IMR-90 (cell line): ENCODE measurements at regions not wholly inside any gene's neighbourhood (a gene's known extent, or its start where the extent isn't known, plus 50 kb on each side); places are given as distances from the start of the nearest gene placed in this dataset.

Experiments
- ATAC-seq: fragments of 200-7000 bp; cut with Tn5 transposase; 2 replicates; pipeline ENCODE4 v1.9.1; 2020; ENCODE audit warnings: low read depth, mild to moderate bottlenecking, moderate library complexity
- BruUV-seq: library from RNA; stranded (reverse); fragments of 400-500 nt; replicated peaks from 2 replicates; lab custom pipeline; 2021; lab: Mats Ljungman, UMichigan
- CTCF ChIA-PET: fragments of 300-600 bp; formaldehyde crosslinking; extraction: SDS; loops from one replicate; lab custom pipeline; 2021; ENCODE audit warnings: antibody characterized with exemption; lab: Yijun Ruan, JAX
- POLR2A ChIA-PET: fragments of 300-600 bp; sonication (Branson Sonifier 250); formaldehyde crosslinking; loops from one replicate; lab custom pipeline; 2022; ENCODE audit warnings: antibody characterized with exemption; ENCODE audit not compliant: unreplicated experiment; lab: Charles Lee
- DNase-seq: peaks from one replicate; pipeline ENCODE4 v3.0.0; 2013
- H2AFZ ChIP-seq: replicated peaks from 2 replicates; pipeline ENCODE3; 2013; ENCODE audit warnings: low read length, mild to moderate bottlenecking; ENCODE audit not compliant: poor library complexity
- H2AK5ac ChIP-seq: 2 replicates; pipeline ENCODE4 v1.6.1; 2013; ENCODE audit warnings: low read depth, low read length, inconsistent platforms
- H2AK9ac ChIP-seq: replicated peaks from 2 replicates; pipeline ENCODE3; 2013; ENCODE audit warnings: mild to moderate bottlenecking, low read depth, low read length, moderate library complexity; ENCODE audit not compliant: poor library complexity
- H2BK120ac ChIP-seq: 2 replicates; pipeline ENCODE4 v1.6.1; 2013; ENCODE audit warnings: low read depth, low read length, inconsistent platforms
- H2BK15ac ChIP-seq: 3 replicates; pipeline ENCODE4 v1.6.1; 2013; ENCODE audit warnings: low read depth, low read length, inconsistent platforms
- H2BK20ac ChIP-seq: 2 replicates; pipeline ENCODE4 v1.6.1; 2013; ENCODE audit warnings: low read depth, mild to moderate bottlenecking, inconsistent platforms, low read length, moderate library complexity
- H2BK5ac ChIP-seq: 2 replicates; pipeline ENCODE4 v1.6.1; 2013; ENCODE audit warnings: mild to moderate bottlenecking, low read depth, low read length, inconsistent platforms; ENCODE audit not compliant: poor library complexity, severe bottlenecking
- H3K14ac ChIP-seq: replicated peaks from 2 replicates; pipeline ENCODE4 v1.6.1; 2013; ENCODE audit warnings: low read depth, low read length, inconsistent platforms
- H3K18ac ChIP-seq: 2 replicates; pipeline ENCODE4 v1.6.1; 2013; ENCODE audit warnings: low read depth, low read length, control low read depth
- H3K23ac ChIP-seq: 2 replicates; pipeline ENCODE4 v1.6.1; 2013; ENCODE audit warnings: low read depth, low read length, inconsistent platforms
- H3K27ac ChIP-seq: 2 replicates; pipeline ENCODE4 v1.5.1; 2013; ENCODE audit warnings: mild to moderate bottlenecking, control low read depth, low read length; ENCODE audit not compliant: insufficient read depth
- H3K27me3 ChIP-seq: 2 replicates; pipeline ENCODE4 v1.6.1; 2013; ENCODE audit warnings: low read length; ENCODE audit not compliant: control insufficient read depth, insufficient read depth
- H3K36me3 ChIP-seq: 2 replicates; pipeline ENCODE4 v1.6.1; 2013; ENCODE audit warnings: low read length, mixed read lengths; ENCODE audit not compliant: control insufficient read depth, insufficient read depth
- H3K4ac ChIP-seq: 2 replicates; pipeline ENCODE4 v1.6.1; 2013; ENCODE audit warnings: low read depth, low read length, inconsistent platforms
- H3K4me1 ChIP-seq: 2 replicates; pipeline ENCODE4 v1.6.1; 2013; ENCODE audit warnings: low read length, mixed read lengths; ENCODE audit not compliant: control insufficient read depth, insufficient read depth
- H3K4me2 ChIP-seq: 2 replicates; pipeline ENCODE4 v1.6.1; 2013; ENCODE audit warnings: low read depth, mild to moderate bottlenecking, control low read depth, low read length, moderate library complexity
- H3K4me3 ChIP-seq: 2 replicates; pipeline ENCODE4 v1.5.1; 2013; ENCODE audit warnings: low read depth, mild to moderate bottlenecking, control low read depth, low read length, moderate library complexity; ENCODE audit not compliant: insufficient read depth
- H3K56ac ChIP-seq: 2 replicates; pipeline ENCODE4 v1.6.1; 2013; ENCODE audit warnings: low read length, inconsistent platforms; ENCODE audit not compliant: insufficient read depth; ENCODE audit errors: extremely low read depth
- H3K79me1 ChIP-seq, 2 experiments: 2 replicates each; pipeline ENCODE4 v1.6.1; 2013; ENCODE audit warnings: low read length in 2 of 2, inconsistent platforms in 1 of 2, low read depth in 1 of 2
- H3K9ac ChIP-seq: 2 replicates; pipeline ENCODE4 v1.6.1; 2013; ENCODE audit warnings: low read depth, low read length, control low read depth
- H3K9me1 ChIP-seq: 2 replicates; pipeline ENCODE4 v1.6.1; 2013; ENCODE audit warnings: low read length, inconsistent platforms; ENCODE audit not compliant: insufficient read depth
- H3K9me3 ChIP-seq: 2 replicates; pipeline ENCODE4 v1.6.1; 2013; ENCODE audit warnings: low read length; ENCODE audit not compliant: control insufficient read depth, insufficient read depth
- H4K20me1 ChIP-seq: 2 replicates; pipeline ENCODE4 v1.6.1; 2013; ENCODE audit warnings: low read length, inconsistent platforms; ENCODE audit not compliant: insufficient read depth
- H4K5ac ChIP-seq: 2 replicates; pipeline ENCODE4 v1.6.1; 2013; ENCODE audit warnings: mild to moderate bottlenecking, low read depth, low read length, control low read depth
- H4K8ac ChIP-seq, 2 experiments: 2 replicates each; pipeline ENCODE4 v1.6.1; 2013; ENCODE audit warnings: low read depth in 2 of 2, low read length in 2 of 2, control low read depth in 1 of 2, inconsistent platforms in 1 of 2
- H4K91ac ChIP-seq: 2 replicates; pipeline ENCODE4 v1.6.1; 2013; ENCODE audit warnings: low read depth, low read length, inconsistent platforms; ENCODE audit not compliant: insufficient read depth
- BHLHE40 ChIP-seq: fragments of 150-350 bp; IDR thresholded peaks from 2 replicates; pipeline ENCODE4 v1.6.1; 2016; ENCODE audit warnings: mild to moderate bottlenecking, low read depth, low read length
- CHD1 ChIP-seq: IDR thresholded peaks from 2 replicates; pipeline ENCODE4 v1.6.1; 2012; ENCODE audit warnings: low read depth, low read length, improper control_type of control experiment
- CTCF ChIP-seq: conservative IDR thresholded peaks from 2 replicates; pipeline ENCODE4 v1.5.1; 2012; ENCODE audit warnings: mild to moderate bottlenecking, low read depth, low read length, improper control_type of control experiment
- ELK1 ChIP-seq: fragments of 150-350 bp; IDR thresholded peaks from 2 replicates; pipeline ENCODE4 v1.6.1; 2016; ENCODE audit warnings: low read depth, mild to moderate bottlenecking, low read length, moderate library complexity, borderline replicate concordance
- MAFK ChIP-seq: IDR thresholded peaks from 2 replicates; pipeline ENCODE4 v1.6.1; 2012; ENCODE audit warnings: low read depth, low read length, improper control_type of control experiment
- MAZ ChIP-seq: IDR thresholded peaks from 2 replicates; pipeline ENCODE4 v1.6.1; 2012; ENCODE audit warnings: low read depth, mild to moderate bottlenecking, low read length, improper control_type of control experiment, moderate library complexity, borderline replicate concordance
- MXI1 ChIP-seq: IDR thresholded peaks from 2 replicates; pipeline ENCODE4 v1.6.1; 2012; ENCODE audit warnings: low read depth, mild to moderate bottlenecking, low read length, moderate library complexity, borderline replicate concordance
- RCOR1 ChIP-seq: IDR thresholded peaks from 2 replicates; pipeline ENCODE4 v1.6.1; 2012; ENCODE audit warnings: mild to moderate bottlenecking, low read length, improper control_type of control experiment; ENCODE audit not compliant: insufficient replicate concordance
- RFX5 ChIP-seq: IDR thresholded peaks from 2 replicates; pipeline ENCODE4 v1.8.0; 2012; ENCODE audit warnings: low read depth, mild to moderate bottlenecking, low read length, moderate library complexity
- WGBS, 2 experiments: methylation state at CpG; one replicate each; pipeline versions ENCODE4 v1.1.5 to v1.1.7; 2013; ENCODE audit warnings: missing lambda C conversion rate in 2 of 2; ENCODE audit not compliant: insufficient read length in 1 of 2; ENCODE audit errors: extremely low coverage in 2 of 2; 5-methylcytosine and 5-hydroxymethylcytosine counted together
- dilution Hi-C: fragments of 300-500 bp; cut with HindIII; formaldehyde crosslinking; loops from one replicate; pipeline ENCODE4 v1.14.3; 2018; ENCODE audit warnings: low sequenced_read_pairs; ENCODE audit not compliant: unreplicated experiment
- in situ Hi-C: fragments of 300-500 bp; cut with MboI; formaldehyde crosslinking; loops from 3 replicates; pipeline ENCODE4 v1.14.3; 2019; ENCODE audit warnings: low sequenced_read_pairs, inconsistent platforms, mixed read lengths
- intact Hi-C: fragments of 100-400 bp; cut with micrococcal nuclease; formaldehyde crosslinking; loops from 2 replicates; pipeline ENCODE4 v1.10.0; 2022

- Histone ChIP-seq H3K79me1 (peaks cover 0 to 47% of the 10 kb centered on the region in 2 experiments; a peak in 2 of 4 replicates), H2AK5ac (no peak overlapping the region), H3K14ac (0 out of 2 replicates have a peak overlapping the region, but pooled peaks have one; percentile 30), H3K4ac (peak overlapping the region; percentile 87; the same call in 1 of the 2 replicates), H3K18ac (peak overlapping the region; percentile 32; the same call in 1 of the 2 replicates), H3K27me3 (no peaks in the 10 kb centered on the region), H4K8ac (peak overlapping the region; percentile 69 to 87; a peak in 2 of 4 replicates), H4K91ac (no peak overlapping the region), H3K27ac (no peak overlapping the region), H3K4me2 (no peak overlapping the region), H3K4me3 (no peak overlapping the region), H3K9me1 (peaks cover 18% of the 10 kb centered on the region), H4K20me1 (no peaks in the 10 kb centered on the region), H2AK9ac (no peak overlapping the region), H2BK20ac (peak overlapping the region; percentile 76; the same call in 1 of the 2 replicates), H2AFZ (no peak overlapping the region), H3K9me3 (no peaks in the 10 kb centered on the region), H3K23ac (no peak overlapping the region), H3K9ac (no peak overlapping the region), H3K56ac (no peak overlapping the region), H4K5ac (peak overlapping the region; percentile 45; the same call in 1 of the 2 replicates), H3K36me3 (no peaks in the 10 kb centered on the region), H2BK5ac (peak overlapping the region; percentile 98), H3K4me1 (peaks cover 34% of the 10 kb centered on the region), H2BK120ac (peak overlapping the region; percentile 97; the same call in 1 of the 2 replicates), H2BK15ac (peak overlapping the region; percentile 55; the same call in 2 of the 3 replicates)
- ChIA-PET POLR2A (no interaction called here), CTCF (no interaction called here)
- dilution Hi-C loops (no loop called here), in situ Hi-C loops (no loop called here), intact Hi-C loops (no loop called here)
- ATAC-seq (no peak), DNase-seq (no peak)
- no CpG with 5 or more reads among the region's 2 CpGs for WGBS, 2 experiments
- no TSS peak for BruUV-seq
- TF ChIP-seq RCOR1 (no peak), RFX5 (no peak), ELK1 (no peak), CHD1 (no peak), CTCF (no peak), MAFK (no peak), MAZ (no peak), MXI1 (no peak), BHLHE40 (no peak)
These were observed 187.1 kb upstream of the HMGA2 start for GRCh38 chr12:65637150-65637549.
